ENCODE measurements at regions not wholly inside any gene's neighbourhood (a gene's known extent, or its start where the extent isn't known, plus 50 kb on each side); places are given as distances from the start of the nearest gene placed in this dataset.

DNA sequence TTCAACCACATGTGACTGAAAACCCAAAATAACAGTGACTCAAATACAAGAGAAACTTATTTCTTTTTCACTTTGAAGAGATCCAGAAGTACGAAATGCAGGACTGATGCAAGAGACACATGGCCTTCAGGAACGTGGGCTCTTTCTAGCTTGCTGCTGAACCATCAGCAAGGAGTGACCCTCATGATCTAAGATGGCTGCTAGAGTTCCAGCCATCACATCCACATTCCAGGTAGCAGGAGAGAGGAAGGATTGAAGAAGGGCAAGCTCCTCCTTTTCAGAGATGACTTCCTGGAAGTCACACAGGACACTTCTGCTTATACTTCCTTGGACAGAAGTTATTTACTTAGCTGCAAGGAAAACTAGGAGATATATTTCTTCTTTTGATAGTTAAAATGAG, 67.6 kb upstream of the BCL11B start:
- TF ChIP-seq, protein P1, sequence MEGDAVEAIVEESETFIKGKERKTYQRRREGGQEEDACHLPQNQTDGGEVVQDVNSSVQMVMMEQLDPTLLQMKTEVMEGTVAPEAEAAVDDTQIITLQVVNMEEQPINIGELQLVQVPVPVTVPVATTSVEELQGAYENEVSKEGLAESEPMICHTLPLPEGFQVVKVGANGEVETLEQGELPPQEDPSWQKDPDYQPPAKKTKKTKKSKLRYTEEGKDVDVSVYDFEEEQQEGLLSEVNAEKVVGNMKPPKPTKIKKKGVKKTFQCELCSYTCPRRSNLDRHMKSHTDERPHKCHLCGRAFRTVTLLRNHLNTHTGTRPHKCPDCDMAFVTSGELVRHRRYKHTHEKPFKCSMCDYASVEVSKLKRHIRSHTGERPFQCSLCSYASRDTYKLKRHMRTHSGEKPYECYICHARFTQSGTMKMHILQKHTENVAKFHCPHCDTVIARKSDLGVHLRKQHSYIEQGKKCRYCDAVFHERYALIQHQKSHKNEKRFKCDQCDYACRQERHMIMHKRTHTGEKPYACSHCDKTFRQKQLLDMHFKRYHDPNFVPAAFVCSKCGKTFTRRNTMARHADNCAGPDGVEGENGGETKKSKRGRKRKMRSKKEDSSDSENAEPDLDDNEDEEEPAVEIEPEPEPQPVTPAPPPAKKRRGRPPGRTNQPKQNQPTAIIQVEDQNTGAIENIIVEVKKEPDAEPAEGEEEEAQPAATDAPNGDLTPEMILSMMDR (IDR thresholded peaks at IDR 0.05), result no peak
- no peak for TF ChIP-seq POLR2AphosphoS5 (IDR thresholded peaks at IDR 0.05)
- no peak for TF ChIP-seq EP300 (IDR thresholded peaks at IDR 0.05)
- TF ChIP-seq POLR2A (IDR thresholded peaks at IDR 0.05; ENCODE audit: low read depth), result no peak

All from esophagus muscularis mucosa (tissue), 4 donors.